ENCODE measurements at regions not wholly inside any gene's neighbourhood (a gene's known extent, or its start where the extent isn't known, plus 50 kb on each side); places are given as distances from the start of the nearest gene placed in this dataset.

DNA sequence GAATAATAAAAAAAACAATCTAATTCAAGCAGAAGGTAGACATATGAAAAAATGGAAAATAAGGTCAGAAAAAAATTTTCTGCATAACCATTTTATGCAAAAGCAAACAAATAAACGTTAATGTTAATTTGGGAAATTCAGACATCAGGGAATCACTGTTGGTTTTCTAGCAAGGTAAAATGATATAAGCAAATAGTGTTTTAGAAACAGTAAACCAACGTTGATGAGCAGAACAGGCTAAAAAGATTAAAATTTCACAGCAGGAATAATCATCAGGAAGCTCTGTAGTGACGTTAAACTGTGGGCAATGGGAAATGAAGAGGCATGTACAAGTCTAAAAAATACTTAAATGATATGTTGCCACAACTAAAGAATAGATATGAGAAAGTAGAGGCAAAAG is 54.5 kb upstream of the HMGCLL1 start:
- ATAC-seq (ENCODE audit: low read depth) (no peak), DNase-seq (ENCODE audit: low spot score) (no peak)
- Histone ChIP-seq H3K36me3 (ENCODE audit: low read depth) (no peaks in the 10 kb centered on the region), H3K9me3 (ENCODE audit: severe bottlenecking) (no peaks in the 10 kb centered on the region), H3K4me1 (ENCODE audit: insufficient read depth, poor library complexity, severe bottlenecking) (peaks cover 21% of the 10 kb centered on the region), H3K4me3 (ENCODE audit: severe bottlenecking) (no peak overlapping the region), H3K27me3 (ENCODE audit: insufficient read depth, poor library complexity, severe bottlenecking) (no peaks in the 10 kb centered on the region), H3K27ac (ENCODE audit: poor library complexity, severe bottlenecking) (no peak overlapping the region)
- TF ChIP-seq, protein P1, sequence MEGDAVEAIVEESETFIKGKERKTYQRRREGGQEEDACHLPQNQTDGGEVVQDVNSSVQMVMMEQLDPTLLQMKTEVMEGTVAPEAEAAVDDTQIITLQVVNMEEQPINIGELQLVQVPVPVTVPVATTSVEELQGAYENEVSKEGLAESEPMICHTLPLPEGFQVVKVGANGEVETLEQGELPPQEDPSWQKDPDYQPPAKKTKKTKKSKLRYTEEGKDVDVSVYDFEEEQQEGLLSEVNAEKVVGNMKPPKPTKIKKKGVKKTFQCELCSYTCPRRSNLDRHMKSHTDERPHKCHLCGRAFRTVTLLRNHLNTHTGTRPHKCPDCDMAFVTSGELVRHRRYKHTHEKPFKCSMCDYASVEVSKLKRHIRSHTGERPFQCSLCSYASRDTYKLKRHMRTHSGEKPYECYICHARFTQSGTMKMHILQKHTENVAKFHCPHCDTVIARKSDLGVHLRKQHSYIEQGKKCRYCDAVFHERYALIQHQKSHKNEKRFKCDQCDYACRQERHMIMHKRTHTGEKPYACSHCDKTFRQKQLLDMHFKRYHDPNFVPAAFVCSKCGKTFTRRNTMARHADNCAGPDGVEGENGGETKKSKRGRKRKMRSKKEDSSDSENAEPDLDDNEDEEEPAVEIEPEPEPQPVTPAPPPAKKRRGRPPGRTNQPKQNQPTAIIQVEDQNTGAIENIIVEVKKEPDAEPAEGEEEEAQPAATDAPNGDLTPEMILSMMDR (IDR thresholded peaks at IDR 0.05; ENCODE audit: poor library complexity, severe bottlenecking) = no peak

DNA sequence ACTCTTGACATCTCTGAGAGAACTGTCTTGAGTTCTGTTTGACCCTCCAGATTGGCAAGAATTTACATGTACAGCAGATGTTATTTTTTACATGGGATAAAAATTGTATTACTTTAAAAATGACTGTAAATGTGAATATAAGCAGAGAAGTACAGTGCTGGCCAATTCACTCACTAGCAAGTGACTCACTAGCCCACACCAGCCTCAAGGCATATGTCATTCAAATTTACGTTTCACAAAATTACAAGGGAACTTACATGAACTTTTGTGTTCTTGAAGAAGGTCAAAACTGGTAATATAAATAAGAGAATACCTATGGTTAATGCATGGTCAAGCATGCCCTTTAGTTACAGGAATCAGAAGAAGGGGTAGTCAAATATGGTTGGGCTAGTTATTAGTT is 54.0 kb upstream of the HMGCLL1 start:
- DNase-seq (ENCODE audit: low spot score) = no peak
- Histone ChIP-seq H3K4me3 (ENCODE audit: severe bottlenecking) (no peak overlapping the region), H3K36me3 (ENCODE audit: low read depth) (no peaks in the 10 kb centered on the region), H3K9me3 (ENCODE audit: severe bottlenecking) (no peaks in the 10 kb centered on the region), H3K27me3 (ENCODE audit: insufficient read depth, poor library complexity, severe bottlenecking) (no peaks in the 10 kb centered on the region), H3K27ac (ENCODE audit: poor library complexity, severe bottlenecking) (no peak overlapping the region), H3K4me1 (ENCODE audit: insufficient read depth, poor library complexity, severe bottlenecking) (peaks cover 21% of the 10 kb centered on the region)
- peak; percentile 66 for ATAC-seq (ENCODE audit: low read depth)
- TF ChIP-seq, protein P1 (IDR thresholded peaks at IDR 0.05; ENCODE audit: poor library complexity, severe bottlenecking) = no peak
